Parathyroid adenoma (tissue), 2 donors: ENCODE measurements at regions not wholly inside any gene's neighbourhood (a gene's known extent, or its start where the extent isn't known, plus 50 kb on each side); places are given as distances from the start of the nearest gene placed in this dataset.

Source experiments
- H2AFZ ChIP-seq: fragments of 300-600 bp; sonication (generic); one replicate; pipeline ENCODE4 v1.7.0; 2017; ENCODE audit warnings: antibody characterized with exemption, mild to moderate bottlenecking
- H3K27ac ChIP-seq: fragments of 300-600 bp; sonication (generic); one replicate; pipeline ENCODE4 v1.7.0; 2017
- H3K27me3 ChIP-seq: fragments of 300-600 bp; sonication (generic); one replicate; pipeline ENCODE4 v1.7.0; 2017; ENCODE audit warnings: low read length; ENCODE audit not compliant: control insufficient read depth, insufficient read depth
- H3K36me3 ChIP-seq: fragments of 300-600 bp; sonication (generic); one replicate; pipeline ENCODE4 v1.7.0; 2017; ENCODE audit warnings: low read length; ENCODE audit not compliant: control insufficient read depth, insufficient read depth
- H3K4me1 ChIP-seq: fragments of 300-600 bp; sonication (generic); one replicate; pipeline ENCODE4 v1.7.0; 2017; ENCODE audit warnings: control low read depth
- H3K4me2 ChIP-seq: fragments of 300-600 bp; sonication (generic); one replicate; pipeline ENCODE4 v1.7.0; 2017; ENCODE audit warnings: low read length
- H3K4me3 ChIP-seq: fragments of 300-600 bp; sonication (generic); one replicate; pipeline ENCODE4 v1.7.0; 2017; ENCODE audit warnings: low read depth, low read length
- H3K79me2 ChIP-seq: fragments of 300-600 bp; sonication (generic); one replicate; pipeline ENCODE4 v1.7.0; 2017; ENCODE audit warnings: control low read depth
- H3K9ac ChIP-seq: fragments of 300-600 bp; sonication (generic); one replicate; pipeline ENCODE4 v1.7.0; 2017; ENCODE audit warnings: mild to moderate bottlenecking
- H3K9me3 ChIP-seq: fragments of 300-600 bp; sonication (generic); one replicate; pipeline ENCODE4 v1.7.0; 2017; ENCODE audit warnings: low read length; ENCODE audit not compliant: control insufficient read depth
- TF ChIP-seq, protein P1 (sequence below): fragments of 300-600 bp; sonication (generic); IDR thresholded peaks from one replicate; pipeline ENCODE4 v1.7.0; 2017; ENCODE audit warnings: antibody characterized with exemption, mild to moderate bottlenecking
- donor health status: primary hyperparathyroidism.

DNA sequence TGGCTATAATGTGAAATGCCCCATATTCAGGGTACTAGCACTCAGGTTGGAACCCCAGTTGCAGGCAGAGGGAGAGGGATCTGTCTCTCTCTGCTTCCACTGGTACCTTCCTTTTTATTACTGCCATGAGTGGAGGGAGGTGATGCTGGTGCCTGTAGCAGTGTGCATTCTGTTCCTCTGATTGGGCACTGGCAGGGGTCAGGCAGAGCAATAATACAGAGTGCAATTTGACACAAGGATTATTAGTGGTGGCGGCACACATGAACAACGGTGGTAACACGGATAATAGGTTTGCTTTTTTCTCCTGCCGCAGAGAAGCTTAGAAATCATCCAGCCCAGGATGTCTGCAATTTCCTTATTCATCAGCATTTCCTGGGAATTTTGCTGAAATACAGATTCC, 525.7 kb downstream of the SLC4A3 start:
- no peak overlapping the region for H3K4me2 ChIP-seq
- TF ChIP-seq, protein P1, sequence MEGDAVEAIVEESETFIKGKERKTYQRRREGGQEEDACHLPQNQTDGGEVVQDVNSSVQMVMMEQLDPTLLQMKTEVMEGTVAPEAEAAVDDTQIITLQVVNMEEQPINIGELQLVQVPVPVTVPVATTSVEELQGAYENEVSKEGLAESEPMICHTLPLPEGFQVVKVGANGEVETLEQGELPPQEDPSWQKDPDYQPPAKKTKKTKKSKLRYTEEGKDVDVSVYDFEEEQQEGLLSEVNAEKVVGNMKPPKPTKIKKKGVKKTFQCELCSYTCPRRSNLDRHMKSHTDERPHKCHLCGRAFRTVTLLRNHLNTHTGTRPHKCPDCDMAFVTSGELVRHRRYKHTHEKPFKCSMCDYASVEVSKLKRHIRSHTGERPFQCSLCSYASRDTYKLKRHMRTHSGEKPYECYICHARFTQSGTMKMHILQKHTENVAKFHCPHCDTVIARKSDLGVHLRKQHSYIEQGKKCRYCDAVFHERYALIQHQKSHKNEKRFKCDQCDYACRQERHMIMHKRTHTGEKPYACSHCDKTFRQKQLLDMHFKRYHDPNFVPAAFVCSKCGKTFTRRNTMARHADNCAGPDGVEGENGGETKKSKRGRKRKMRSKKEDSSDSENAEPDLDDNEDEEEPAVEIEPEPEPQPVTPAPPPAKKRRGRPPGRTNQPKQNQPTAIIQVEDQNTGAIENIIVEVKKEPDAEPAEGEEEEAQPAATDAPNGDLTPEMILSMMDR: no peak
- H3K27ac ChIP-seq: no peak overlapping the region
- H3K27me3 ChIP-seq: no peaks in the 10 kb centered on the region
- H3K9me3 ChIP-seq: no peaks in the 10 kb centered on the region
- no peaks in the 10 kb centered on the region for H3K79me2 ChIP-seq
- H2AFZ ChIP-seq: no peak overlapping the region
- no peak overlapping the region for H3K4me3 ChIP-seq
- no peaks in the 10 kb centered on the region for H3K4me1 ChIP-seq
- H3K9ac ChIP-seq: no peak overlapping the region
- H3K36me3 ChIP-seq: no peaks in the 10 kb centered on the region

DNA sequence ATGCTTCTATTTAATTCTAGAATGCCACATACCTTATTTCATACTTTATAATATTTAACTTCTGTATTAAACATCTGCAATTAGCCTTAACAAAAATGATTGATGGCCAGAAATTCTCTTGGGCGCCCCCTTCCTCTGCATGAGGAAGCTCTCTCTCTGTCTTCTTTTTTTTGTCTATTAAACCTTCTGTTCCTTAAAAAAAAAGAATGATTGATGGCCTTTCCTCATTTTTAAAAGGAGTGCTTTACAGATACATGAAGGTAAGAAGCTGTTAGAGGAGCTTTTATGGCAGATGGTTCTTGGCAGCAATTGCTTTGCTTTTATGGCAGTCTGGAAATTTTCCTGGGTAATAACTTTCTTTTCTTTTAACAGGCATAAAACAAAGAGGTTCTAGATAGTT, 526.9 kb downstream of the SLC4A3 start:
- Histone ChIP-seq H3K4me2 (no peak overlapping the region), H3K79me2 (no peaks in the 10 kb centered on the region), H3K27ac (no peak overlapping the region), H3K9ac (no peak overlapping the region), H3K9me3 (no peaks in the 10 kb centered on the region), H2AFZ (no peak overlapping the region), H3K27me3 (no peaks in the 10 kb centered on the region), H3K4me1 (no peaks in the 10 kb centered on the region), H3K36me3 (no peaks in the 10 kb centered on the region), H3K4me3 (no peak overlapping the region)
- TF ChIP-seq, protein P1: no peak

GRCh38 chr2:220157312-220157711, 529.9 kb downstream of the SLC4A3 start:
- no peak overlapping the region for H2AFZ ChIP-seq
- no peak overlapping the region for H3K4me2 ChIP-seq
- TF ChIP-seq, protein P1: no peak
- no peak overlapping the region for H3K27ac ChIP-seq
- H3K36me3 ChIP-seq: no peaks in the 10 kb centered on the region
- no peak overlapping the region for H3K9ac ChIP-seq
- H3K4me3 ChIP-seq: no peak overlapping the region
- H3K9me3 ChIP-seq: no peaks in the 10 kb centered on the region
- no peaks in the 10 kb centered on the region for H3K4me1 ChIP-seq
- no peaks in the 10 kb centered on the region for H3K27me3 ChIP-seq
- H3K79me2 ChIP-seq: no peaks in the 10 kb centered on the region

- TF ChIP-seq, protein P1: no peak
- no peak overlapping the region for H3K27ac ChIP-seq
- H3K36me3 ChIP-seq: no peaks in the 10 kb centered on the region
- no peak overlapping the region for H3K4me3 ChIP-seq
- H2AFZ ChIP-seq: no peak overlapping the region
- no peaks in the 10 kb centered on the region for H3K79me2 ChIP-seq
- H3K27me3 ChIP-seq: no peaks in the 10 kb centered on the region
- no peaks in the 10 kb centered on the region for H3K9me3 ChIP-seq
- no peaks in the 10 kb centered on the region for H3K4me1 ChIP-seq
- H3K9ac ChIP-seq: no peak overlapping the region
- H3K4me2 ChIP-seq: no peak overlapping the region
Observed at GRCh38 chr2:220159738-220160137, 532.3 kb downstream of the SLC4A3 start.

DNA sequence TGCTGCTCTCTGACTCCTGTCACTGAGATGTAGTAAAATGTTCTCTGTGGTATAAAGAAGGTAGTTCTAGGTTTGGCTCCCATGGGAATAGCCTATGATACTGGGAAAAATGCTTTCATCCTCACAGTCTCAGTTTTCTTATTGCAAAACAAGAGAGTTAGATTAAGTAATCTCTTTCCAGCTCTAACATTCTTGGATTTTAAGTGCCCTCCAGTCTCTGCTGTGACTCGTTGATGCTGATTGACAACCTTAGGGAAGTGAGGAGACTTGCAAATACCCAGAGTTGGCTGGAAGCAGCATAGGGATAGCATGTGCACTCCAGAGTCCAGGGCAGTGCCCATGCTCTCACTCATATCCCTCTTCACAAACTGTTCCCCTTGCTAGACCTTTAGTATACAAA, 534.9 kb downstream of the SLC4A3 start:
- Histone ChIP-seq H3K4me2 (no peak overlapping the region), H3K9ac (no peak overlapping the region), H2AFZ (no peak overlapping the region), H3K4me1 (no peaks in the 10 kb centered on the region), H3K27me3 (no peaks in the 10 kb centered on the region), H3K36me3 (no peaks in the 10 kb centered on the region), H3K4me3 (no peak overlapping the region), H3K27ac (no peak overlapping the region), H3K9me3 (no peaks in the 10 kb centered on the region), H3K79me2 (no peaks in the 10 kb centered on the region)
- TF ChIP-seq, protein P1: no peak
